ENCODE measurements at regions not wholly inside any gene's neighbourhood (a gene's known extent, or its start where the extent isn't known, plus 50 kb on each side); places are given as distances from the start of the nearest gene placed in this dataset.

DNA sequence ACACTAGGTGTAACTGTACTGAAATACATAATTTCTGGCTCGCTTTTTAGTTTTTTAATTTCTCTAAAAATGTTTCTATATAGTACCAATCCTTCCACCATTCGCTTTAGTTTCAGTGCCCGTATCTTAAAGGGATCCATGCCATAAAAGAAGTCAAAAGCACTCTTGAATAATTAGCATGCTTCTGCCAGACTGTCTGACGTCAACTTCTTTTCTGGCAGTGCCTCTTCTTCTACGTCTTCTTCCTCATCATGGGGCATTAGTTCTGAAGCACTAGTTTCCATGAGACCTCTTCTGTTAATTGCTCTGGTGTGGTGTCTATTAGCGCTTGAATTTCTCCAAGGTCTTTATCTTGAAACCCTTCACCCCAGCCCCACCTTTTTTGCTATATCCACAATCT lies 93.8 kb upstream of the DOCK9 start:
- Histone ChIP-seq H3K9me3 (ENCODE audit: severe bottlenecking) (no peaks in the 10 kb centered on the region), H3K4me1 (ENCODE audit: insufficient read depth, poor library complexity, severe bottlenecking) (peaks cover 12% of the 10 kb centered on the region), H3K4me3 (ENCODE audit: severe bottlenecking) (no peak overlapping the region), H3K27me3 (ENCODE audit: insufficient read depth, poor library complexity, severe bottlenecking) (no peaks in the 10 kb centered on the region), H3K27ac (ENCODE audit: poor library complexity, severe bottlenecking) (no peak overlapping the region), H3K36me3 (ENCODE audit: low read depth) (peaks cover 12% of the 10 kb centered on the region)
- ATAC-seq (ENCODE audit: low read depth), result no peak
- DNase-seq (ENCODE audit: low spot score), result no peak
- TF ChIP-seq, protein P1, sequence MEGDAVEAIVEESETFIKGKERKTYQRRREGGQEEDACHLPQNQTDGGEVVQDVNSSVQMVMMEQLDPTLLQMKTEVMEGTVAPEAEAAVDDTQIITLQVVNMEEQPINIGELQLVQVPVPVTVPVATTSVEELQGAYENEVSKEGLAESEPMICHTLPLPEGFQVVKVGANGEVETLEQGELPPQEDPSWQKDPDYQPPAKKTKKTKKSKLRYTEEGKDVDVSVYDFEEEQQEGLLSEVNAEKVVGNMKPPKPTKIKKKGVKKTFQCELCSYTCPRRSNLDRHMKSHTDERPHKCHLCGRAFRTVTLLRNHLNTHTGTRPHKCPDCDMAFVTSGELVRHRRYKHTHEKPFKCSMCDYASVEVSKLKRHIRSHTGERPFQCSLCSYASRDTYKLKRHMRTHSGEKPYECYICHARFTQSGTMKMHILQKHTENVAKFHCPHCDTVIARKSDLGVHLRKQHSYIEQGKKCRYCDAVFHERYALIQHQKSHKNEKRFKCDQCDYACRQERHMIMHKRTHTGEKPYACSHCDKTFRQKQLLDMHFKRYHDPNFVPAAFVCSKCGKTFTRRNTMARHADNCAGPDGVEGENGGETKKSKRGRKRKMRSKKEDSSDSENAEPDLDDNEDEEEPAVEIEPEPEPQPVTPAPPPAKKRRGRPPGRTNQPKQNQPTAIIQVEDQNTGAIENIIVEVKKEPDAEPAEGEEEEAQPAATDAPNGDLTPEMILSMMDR (IDR thresholded peaks at IDR 0.05; ENCODE audit: poor library complexity, severe bottlenecking), result no peak

- no peak for ATAC-seq (ENCODE audit: low read depth)
- H3K36me3 ChIP-seq (ENCODE audit: low read depth), result peaks cover 9% of the 10 kb centered on the region
- H3K27me3 ChIP-seq (ENCODE audit: insufficient read depth, poor library complexity, severe bottlenecking), result no peaks in the 10 kb centered on the region
- H3K27ac ChIP-seq (ENCODE audit: poor library complexity, severe bottlenecking), result no peak overlapping the region
- TF ChIP-seq, protein P1 (IDR thresholded peaks at IDR 0.05; ENCODE audit: poor library complexity, severe bottlenecking), result no peak
- no peak overlapping the region for H3K4me3 ChIP-seq (ENCODE audit: severe bottlenecking)
- no peaks in the 10 kb centered on the region for H3K9me3 ChIP-seq (ENCODE audit: severe bottlenecking)
- peaks cover 10% of the 10 kb centered on the region for H3K4me1 ChIP-seq (ENCODE audit: insufficient read depth, poor library complexity, severe bottlenecking)
- DNase-seq (ENCODE audit: low spot score), result no peak
Measured at GRCh38 chr13:99072356-99072755, 94.5 kb upstream of the DOCK9 start.

DNA sequence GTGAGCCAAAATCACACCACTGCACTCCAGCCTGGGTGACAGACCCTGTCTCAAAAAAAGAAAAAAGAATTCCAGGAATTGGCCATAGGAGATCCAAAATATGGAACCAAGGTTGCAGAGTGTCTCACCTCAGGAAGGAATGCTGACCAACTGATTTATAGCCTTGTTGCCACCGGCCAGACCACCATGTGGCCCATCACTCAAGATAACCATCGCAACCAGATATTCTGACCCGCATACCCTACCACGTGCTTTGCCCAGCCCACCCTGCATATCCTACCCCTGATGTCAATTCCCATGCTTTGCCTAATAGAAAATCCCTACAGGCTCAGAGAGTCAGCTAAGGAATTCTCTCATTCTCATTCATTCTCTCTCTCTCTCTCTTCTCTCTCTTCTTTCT lies 95.1 kb upstream of the DOCK9 start:
- TF ChIP-seq, protein P1 (IDR thresholded peaks at IDR 0.05; ENCODE audit: poor library complexity, severe bottlenecking), result no peak
- H3K4me1 ChIP-seq (ENCODE audit: insufficient read depth, poor library complexity, severe bottlenecking), result peaks cover 5% of the 10 kb centered on the region
- no peak overlapping the region for H3K4me3 ChIP-seq (ENCODE audit: severe bottlenecking)
- H3K36me3 ChIP-seq (ENCODE audit: low read depth), result peaks cover 9% of the 10 kb centered on the region
- DNase-seq (ENCODE audit: low spot score) (no peak), ATAC-seq (ENCODE audit: low read depth) (no peak)
- H3K27ac ChIP-seq (ENCODE audit: poor library complexity, severe bottlenecking), result no peak overlapping the region
- H3K9me3 ChIP-seq (ENCODE audit: severe bottlenecking), result no peaks in the 10 kb centered on the region
- H3K27me3 ChIP-seq (ENCODE audit: insufficient read depth, poor library complexity, severe bottlenecking), result no peaks in the 10 kb centered on the region

GRCh38 chr13:99074693-99075092 lies 96.8 kb upstream of the DOCK9 start:
- H3K27ac ChIP-seq (ENCODE audit: poor library complexity, severe bottlenecking), result no peak overlapping the region
- TF ChIP-seq, protein P1 (IDR thresholded peaks at IDR 0.05; ENCODE audit: poor library complexity, severe bottlenecking), result no peak
- H3K36me3 ChIP-seq (ENCODE audit: low read depth), result peaks cover 9% of the 10 kb centered on the region
- H3K4me1 ChIP-seq (ENCODE audit: insufficient read depth, poor library complexity, severe bottlenecking), result no peaks in the 10 kb centered on the region
- no peak overlapping the region for H3K4me3 ChIP-seq (ENCODE audit: severe bottlenecking)
- no peaks in the 10 kb centered on the region for H3K27me3 ChIP-seq (ENCODE audit: insufficient read depth, poor library complexity, severe bottlenecking)
- no peak for DNase-seq (ENCODE audit: low spot score)
- ATAC-seq (ENCODE audit: low read depth), result no peak
- H3K9me3 ChIP-seq (ENCODE audit: severe bottlenecking), result no peaks in the 10 kb centered on the region

- DNase-seq (ENCODE audit: low spot score) (no peak), ATAC-seq (ENCODE audit: low read depth) (no peak)
- H3K27me3 ChIP-seq (ENCODE audit: insufficient read depth, poor library complexity, severe bottlenecking), result no peaks in the 10 kb centered on the region
- H3K4me1 ChIP-seq (ENCODE audit: insufficient read depth, poor library complexity, severe bottlenecking), result no peaks in the 10 kb centered on the region
- no peak overlapping the region for H3K27ac ChIP-seq (ENCODE audit: poor library complexity, severe bottlenecking)
- H3K36me3 ChIP-seq (ENCODE audit: low read depth), result peaks cover 9% of the 10 kb centered on the region
- H3K4me3 ChIP-seq (ENCODE audit: severe bottlenecking), result no peak overlapping the region
- TF ChIP-seq, protein P1 (IDR thresholded peaks at IDR 0.05; ENCODE audit: poor library complexity, severe bottlenecking), result no peak
- H3K9me3 ChIP-seq (ENCODE audit: severe bottlenecking), result no peaks in the 10 kb centered on the region
Measured at GRCh38 chr13:99075268-99076191, 97.7 kb upstream of the DOCK9 start.
